Tibial artery (tissue), 4 donors: ENCODE measurements at regions not wholly inside any gene's neighbourhood (a gene's known extent, or its start where the extent isn't known, plus 50 kb on each side); places are given as distances from the start of the nearest gene placed in this dataset.
"Not testable (repeated sequence)": the region's sequence is repeated elsewhere in the genome, so short reads cannot be mapped to it uniquely, and the experiment has no call there.

ENCODE experiments used
- DNase-seq, 2 donors: peaks; one replicate each; pipeline ENCODE4 v3.0.0-alpha.2; 2019
- H3K27ac ChIP-seq, 2 donors: fragments of 200-600 bp; sonication (generic) in 1 of 2; 1 replicate in 1 of 2; 2 replicates in 1 of 2; pipeline ENCODE4 v1.5.1; 2018 to 2019; ENCODE audit warnings: mild to moderate bottlenecking in 1 of 2
- H3K27me3 ChIP-seq, 2 donors: fragments of 200-600 bp; sonication (generic) in 1 of 2; one replicate each; pipeline versions ENCODE4 v1.5.1 to v1.6.0; 2016 to 2019
- H3K36me3 ChIP-seq, 3 donors: fragments of 200-600 bp; sonication (generic) in 2 of 3; one replicate each; pipeline ENCODE4 v1.5.1; 2016 to 2019; ENCODE audit warnings: mild to moderate bottlenecking in 2 of 3
- H3K4me1 ChIP-seq, 4 donors: fragments of 200-600 bp; sonication (generic) in 2 of 4; 1 replicate in 3 of 4; 2 replicates in 1 of 4; pipeline ENCODE4 v1.5.1; 2016 to 2019
- H3K4me3 ChIP-seq, 2 donors: fragments of 200-600 bp; sonication (generic) in 1 of 2; 1 replicate in 1 of 2; 2 replicates in 1 of 2; pipeline ENCODE4 v1.5.1; 2018 to 2019; ENCODE audit warnings: mild to moderate bottlenecking in 2 of 2
- H3K9me3 ChIP-seq, 3 donors: fragments of 200-600 bp; sonication (generic) in 1 of 3; one replicate each; pipeline ENCODE4 v1.5.1; 2016 to 2019
- CTCF ChIP-seq, 2 experiments: fragments of 200-600 bp in 1 of 2; fragments of 450-650 bp in 1 of 2; IDR thresholded peaks; one replicate each; pipeline ENCODE4 v1.5.1; 2017 to 2019; ENCODE audit warnings: antibody characterized with exemption in 2 of 2, mild to moderate bottlenecking in 1 of 2, moderate library complexity in 1 of 2
- intact Hi-C: fragments of 100-400 bp; cut with DNase I; formaldehyde crosslinking; loops from one replicate; pipeline ENCODE4 v1.15.0; 2023; ENCODE audit warnings: low total_unique reads

- Histone ChIP-seq H3K27ac (no peak overlapping the region), H3K9me3 (no peaks in the 10 kb centered on the region), H3K4me1 (no peaks in the 10 kb centered on the region), H3K36me3 (no peaks in the 10 kb centered on the region), H3K4me3 (no peak overlapping the region), H3K27me3 (no peaks in the 10 kb centered on the region)
- intact Hi-C loops, result no loop called here
- TF ChIP-seq CTCF (IDR thresholded peaks at IDR 0.05), result no peak
- DNase-seq, result no peak
Observed at GRCh38 chr1:173268786-173269277, 61.7 kb upstream of the TNFSF4 start.

GRCh38 chr1:173269490-173270230 lies 62.5 kb upstream of the TNFSF4 start:
- DNase-seq, result no peak
- no peak overlapping the region for H3K4me3 ChIP-seq
- no peaks in the 10 kb centered on the region for H3K4me1 ChIP-seq
- intact Hi-C loops, result no loop called here
- no peaks in the 10 kb centered on the region for H3K27me3 ChIP-seq
- H3K27ac ChIP-seq, result no peak overlapping the region
- no peak for TF ChIP-seq CTCF (IDR thresholded peaks at IDR 0.05)
- no peaks in the 10 kb centered on the region for H3K36me3 ChIP-seq
- H3K9me3 ChIP-seq, result no peaks in the 10 kb centered on the region

DNA sequence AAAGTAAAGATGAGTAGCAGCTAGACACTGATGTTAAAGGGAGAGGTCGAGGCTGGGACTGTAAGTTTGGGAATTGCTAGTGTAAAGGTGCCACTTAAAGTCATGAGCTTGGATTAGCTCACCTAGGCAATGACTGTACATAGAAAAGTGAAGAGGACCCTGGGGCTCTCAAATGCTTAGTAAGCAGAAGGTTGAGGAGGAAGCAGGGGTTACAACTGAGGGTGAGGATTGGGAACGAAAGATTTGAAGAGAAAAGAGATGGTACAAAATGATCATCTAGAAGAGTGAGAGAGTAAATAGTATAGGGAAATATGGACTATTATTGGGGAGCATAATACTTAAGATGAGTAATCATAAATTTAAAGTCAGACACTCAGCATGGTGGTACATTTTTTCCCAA lies 63.1 kb upstream of the TNFSF4 start:
- no peaks in the 10 kb centered on the region for H3K4me1 ChIP-seq
- no peak for DNase-seq
- H3K9me3 ChIP-seq, result no peaks in the 10 kb centered on the region
- no peak for TF ChIP-seq CTCF (IDR thresholded peaks at IDR 0.05)
- intact Hi-C loops, result no loop called here
- no peaks in the 10 kb centered on the region for H3K27me3 ChIP-seq
- no peak overlapping the region for H3K4me3 ChIP-seq
- H3K27ac ChIP-seq, result no peak overlapping the region
- H3K36me3 ChIP-seq, result no peaks in the 10 kb centered on the region

- H3K4me3 ChIP-seq, intact Hi-C loops, DNase-seq, H3K27me3 ChIP-seq, H3K4me1 ChIP-seq, H3K9me3 ChIP-seq, H3K36me3 ChIP-seq, H3K27ac ChIP-seq: not testable (repeated sequence)
Observed at GRCh38 chr1:173271021-173271420, 63.9 kb upstream of the TNFSF4 start.

GRCh38 chr1:173275496-173275895 lies 68.4 kb upstream of the TNFSF4 start:
- TF ChIP-seq CTCF (IDR thresholded peaks at IDR 0.05), result no peak
- Histone ChIP-seq H3K27ac (no peak overlapping the region), H3K27me3 (no peaks in the 10 kb centered on the region), H3K9me3 (no peaks in the 10 kb centered on the region), H3K4me3 (no peak overlapping the region), H3K36me3 (no peaks in the 10 kb centered on the region), H3K4me1 (no peaks in the 10 kb centered on the region)
- intact Hi-C loops, result no loop called here
- DNase-seq, result no peak

- Histone ChIP-seq H3K27me3 (no peaks in the 10 kb centered on the region), H3K27ac (no peak overlapping the region), H3K36me3 (no peaks in the 10 kb centered on the region), H3K4me1 (no peaks in the 10 kb centered on the region), H3K4me3 (no peak overlapping the region), H3K9me3 (no peaks in the 10 kb centered on the region)
- no peak for TF ChIP-seq CTCF (IDR thresholded peaks at IDR 0.05)
- intact Hi-C loops, result no loop called here
- no peak for DNase-seq
Observed at GRCh38 chr1:173276922-173277800, 70.0 kb upstream of the TNFSF4 start.
